ENCODE measurements at regions not wholly inside any gene's neighbourhood (a gene's known extent, or its start where the extent isn't known, plus 50 kb on each side); places are given as distances from the start of the nearest gene placed in this dataset.

- TF ChIP-seq REST (IDR thresholded peaks at IDR 0.05) (no peak), MAX (IDR thresholded peaks at IDR 0.05) (no peak), CTCF (IDR thresholded peaks at IDR 0.05; ENCODE audit: low read depth, low read length, missing input control) (no peak), YY1 (IDR thresholded peaks at IDR 0.05) (no peak)
Observed at GRCh38 chr9:126025991-126026390, 278.8 kb downstream of the PBX3 start.
